K562 (cell line): ENCODE measurements at regions not wholly inside any gene's neighbourhood (a gene's known extent, or its start where the extent isn't known, plus 50 kb on each side); places are given as distances from the start of the nearest gene placed in this dataset.
A peak's percentile ranks its signal among the peaks of the same experiment; 100 is the strongest.

ENCODE experiments used
- ATAC-seq: fragments of 200-7000 bp; cut with Tn5 transposase; 3 replicates; pipeline ENCODE4 v1.9.1; 2020; ENCODE audit warnings: moderate library complexity
- BruUV-seq: library from RNA; stranded (reverse); fragments of 400-500 nt; replicated peaks from 2 replicates; lab custom pipeline; 2021; lab: Mats Ljungman, UMichigan
- CTCF ChIA-PET: fragments of 300-600 bp; formaldehyde crosslinking; extraction: SDS; loops from one replicate; lab custom pipeline; 2021; ENCODE audit warnings: low intra/inter-chr PET ratio; lab: Yijun Ruan, JAX
- POLR2A ChIA-PET: fragments of 300-600, 350-650 bp; sonication (Branson Sonifier 250); formaldehyde crosslinking; extraction: SDS; loops from one replicate; lab custom pipeline; 2021; ENCODE audit warnings: antibody characterized with exemption, inconsistent platforms; lab: Yijun Ruan, JAX
- DNase-seq, 4 experiments: peaks; one replicate each; pipeline versions ENCODE4 v3.0.0 to v3.0.0-alpha.2; 2011 to 2018; ENCODE audit warnings: low spot score in 3 of 4, mixed read lengths in 3 of 4; ENCODE audit errors: extremely low read depth in 1 of 4
- FAIRE-seq: peaks from 2 replicates; lab custom pipeline; 2011; peaks lifted over from hg19 to GRCh38; lab: Jason Lieb, UNC
- H2AFZ ChIP-seq: 2 replicates; pipeline ENCODE4 v1.6.0; 2011; ENCODE audit warnings: low read depth, low read length, control low read depth, inconsistent platforms
- H3K27ac ChIP-seq: fragments of 200-600 bp; 3 replicates; pipeline ENCODE4 v1.8.0; 2011; ENCODE audit warnings: low read depth, mild to moderate bottlenecking, control low read depth, inconsistent platforms, low read length, moderate library complexity, mixed read lengths; ENCODE audit errors: extremely low read depth
- H3K27me3 ChIP-seq, 2 experiments: fragments of 300-600 bp in 1 of 2; 2 replicates in 1 of 2; 3 replicates in 1 of 2; pipeline versions ENCODE4 v1.6.0 to v1.8.0; 2011; ENCODE audit warnings: inconsistent platforms in 2 of 2, low read length in 2 of 2, mild to moderate bottlenecking in 1 of 2, mixed read lengths in 1 of 2, moderate library complexity in 1 of 2; ENCODE audit not compliant: control insufficient read depth in 2 of 2, insufficient read depth in 2 of 2
- H3K36me3 ChIP-seq: fragments of 300-600 bp; 3 replicates; pipeline ENCODE4 v1.8.0; 2011; ENCODE audit warnings: mild to moderate bottlenecking, low read length, inconsistent platforms; ENCODE audit not compliant: control insufficient read depth, insufficient read depth
- H3K4me1 ChIP-seq, 2 experiments: fragments of 200-600 bp in 1 of 2; replicated peaks in 1 of 2; 2 replicates in 1 of 2; 3 replicates in 1 of 2; pipeline versions ENCODE4 v1.5.1 to v1.8.0; 2011; ENCODE audit warnings: inconsistent platforms in 2 of 2, low read length in 2 of 2, mild to moderate bottlenecking in 1 of 2, mixed read lengths in 1 of 2, moderate library complexity in 1 of 2; ENCODE audit not compliant: control insufficient read depth in 2 of 2, insufficient read depth in 2 of 2
- H3K4me2 ChIP-seq: 2 replicates; pipeline ENCODE4 v1.6.1; 2011; ENCODE audit warnings: low read length, control low read depth, inconsistent platforms, mixed read lengths; ENCODE audit not compliant: insufficient read depth
- H3K4me3 ChIP-seq: fragments of 200-600 bp; sonication (generic), shearing (Covaris generic); 2 replicates; pipeline ENCODE4 v1.5.1; 2016; ENCODE audit warnings: control low read depth, inconsistent platforms
- H3K79me2 ChIP-seq: fragments of 200-600 bp; 3 replicates; pipeline ENCODE4 v1.8.0; 2011; ENCODE audit warnings: low read length, inconsistent platforms; ENCODE audit not compliant: control insufficient read depth, insufficient read depth
- H3K9ac ChIP-seq, 2 experiments: 2 replicates each; pipeline versions ENCODE4 v1.6.0 to v1.6.1; 2011; ENCODE audit warnings: low read depth in 2 of 2, low read length in 2 of 2, control low read depth in 1 of 2, inconsistent platforms in 1 of 2, mild to moderate bottlenecking in 1 of 2, mixed read lengths in 1 of 2; ENCODE audit not compliant: insufficient read depth in 1 of 2
- H3K9me1 ChIP-seq: one replicate; pipeline ENCODE4 v1.6.0; 2011; ENCODE audit warnings: inconsistent platforms, mild to moderate bottlenecking, low read length, moderate library complexity; ENCODE audit not compliant: control insufficient read depth, insufficient read depth
- H3K9me3 ChIP-seq: replicated peaks from 2 replicates; pipeline ENCODE4 v1.5.1; 2011; ENCODE audit warnings: low read depth, low read length, inconsistent platforms; ENCODE audit not compliant: control insufficient read depth, insufficient read depth
- H4K20me1 ChIP-seq: replicated peaks from 2 replicates; pipeline ENCODE4 v1.6.1; 2011; ENCODE audit warnings: low read length, inconsistent platforms, mixed read lengths; ENCODE audit not compliant: control insufficient read depth, insufficient read depth
- CUX1 ChIP-seq: fragments of 200-800 bp; sonication (Bioruptor generic); IDR thresholded peaks from 2 replicates; pipeline ENCODE4 v1.6.1; 2016; ENCODE audit warnings: missing genetic modification characterization, missing compliant biosample characterization
- DACH1 ChIP-seq: fragments of 450-650 bp; IDR thresholded peaks from 2 replicates; pipeline ENCODE4 v1.6.1; 2018; ENCODE audit not compliant: partially characterized antibody
- ETS2 ChIP-seq: IDR thresholded peaks from 2 replicates; pipeline ENCODE4 v1.6.1; 2016; ENCODE audit warnings: borderline replicate concordance, missing genetic modification characterization, mild to moderate bottlenecking, moderate library complexity, missing compliant biosample characterization; ENCODE audit not compliant: poor library complexity, severe bottlenecking
- FOXP1 ChIP-seq: sonication (generic); formaldehyde crosslinking; IDR thresholded peaks from 2 replicates; pipeline ENCODE4 v1.8.0; 2022; ENCODE audit warnings: mild to moderate bottlenecking, missing genetic modification reagents
- HBP1 ChIP-seq: fragments of 450-650 bp; formaldehyde crosslinking; IDR thresholded peaks from 2 replicates; pipeline ENCODE4 v1.4.0; 2022; ENCODE audit warnings: missing genetic modification characterization
- PHB ChIP-seq: fragments of 250-450 bp; sonication (Bioruptor Pico); IDR thresholded peaks from 2 replicates; pipeline ENCODE4 v1.5.0; 2021
- TARDBP ChIP-seq: fragments of 450-650 bp; IDR thresholded peaks from 2 replicates; pipeline ENCODE4 v1.6.1; 2016
- TCF3 ChIP-seq: sonication (generic); formaldehyde crosslinking; IDR thresholded peaks from 2 replicates; pipeline ENCODE4 v1.4.0; 2020; ENCODE audit warnings: mild to moderate bottlenecking, missing genetic modification reagents
- ZNF436 ChIP-seq: fragments of 250-450, 450-650 bp; sonication (Bioruptor Pico); formaldehyde crosslinking; IDR thresholded peaks from 2 replicates; pipeline ENCODE4 v1.7.0; 2020; ENCODE audit warnings: mild to moderate bottlenecking
- WGBS: fragments of 100-300 bp; shearing (Covaris generic); methylation state at CpG from one replicate; pipeline ENCODE4 v1.1.6; 2016; ENCODE audit warnings: low coverage, mixed read lengths; ENCODE audit not compliant: insufficient coverage; ENCODE audit errors: missing lambda C conversion rate; 5-methylcytosine and 5-hydroxymethylcytosine counted together
- in situ Hi-C: fragments of 300-500 bp; cut with MboI; formaldehyde crosslinking; loops from 4 replicates; pipeline ENCODE4 v1.15.0; 2018; ENCODE audit warnings: inconsistent platforms, mixed read lengths
- intact Hi-C: fragments of 100-400 bp; cut with micrococcal nuclease; formaldehyde crosslinking; loops from 2 replicates; pipeline ENCODE4 v1.14.2; 2022
- TF ChIP-seq, protein P1 (sequence below): fragments of 250-450 bp; sonication (Bioruptor Pico); IDR thresholded peaks from 2 replicates; pipeline ENCODE4 v1.8.0; 2022; ENCODE audit warnings: moderate library complexity, mild to moderate bottlenecking, inconsistent platforms

GRCh38 chr6:27617046-27617687, 144.3 kb upstream of the ZNF184 start (continued):
- TF ChIP-seq, protein P1, sequence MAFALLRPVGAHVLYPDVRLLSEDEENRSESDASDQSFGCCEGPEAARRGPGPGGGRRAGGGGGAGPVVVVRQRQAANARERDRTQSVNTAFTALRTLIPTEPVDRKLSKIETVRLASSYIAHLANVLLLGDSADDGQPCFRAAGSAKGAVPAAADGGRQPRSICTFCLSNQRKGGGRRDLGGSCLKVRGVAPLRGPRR: no peak

GRCh38 chr6:27616328-27617045, 143.6 kb upstream of the ZNF184 start:
- Histone ChIP-seq H2AFZ (peak overlapping the region; percentile 95), H4K20me1 (no peaks in the 10 kb centered on the region), H3K27ac (peak overlapping the region; percentile 13; the same call in 2 of the 3 replicates), H3K79me2 (no peaks in the 10 kb centered on the region), H3K4me1 (peaks cover 5 to 20% of the 10 kb centered on the region in 2 experiments; a peak in 4 of 5 replicates), H3K4me3 (peak overlapping the region; percentile 53), H3K9ac (peak overlapping the region; percentile 55 to 74; a peak in 3 of 4 replicates), H3K9me3 (no peaks in the 10 kb centered on the region), H3K27me3 (no peaks in the 10 kb centered on the region), H3K4me2 (peak overlapping the region; percentile 89), H3K9me1 (no peaks in the 10 kb centered on the region), H3K36me3 (no peaks in the 10 kb centered on the region)
- 6% methylated on average over 6 of the region's 6 CpGs for WGBS
- in situ Hi-C loops: no loop called here
- ATAC-seq (peak; percentile 57), FAIRE-seq (peak; percentile 77), DNase-seq (peak in 2 of 4 experiments; percentile 56 to 79)
- ChIA-PET POLR2A (interaction anchor here (0.6 to 2.7 kb wide), 15 partner anchors 11 to 1411 kb away, joined by 3 to 17 read pairs (median 4); a partner anchor contains a TSS), CTCF (interaction anchor here (1.5 to 1.7 kb wide), 2 partner anchors 137 to 428 kb away, joined by 3 to 5 read pairs; no protein-coding TSS in a partner anchor)
- no TSS peak for BruUV-seq
- intact Hi-C loops: loop anchor here (1.0 to 2.0 kb wide), 3 partner anchors 55 to 136 kb away; no protein-coding TSS in a partner anchor
- TF ChIP-seq ETS2 (tag) (no peak), TCF3 (CRISPR knock-in tag) (peak; percentile 81), CUX1 (CRISPR knock-in tag) (no peak), ZNF436 (CRISPR knock-in tag) (no peak), FOXP1 (CRISPR knock-in tag) (no peak), TARDBP (no peak), DACH1 (no peak), HBP1 (no peak), PHB (CRISPR knock-in tag) (no peak)
